Panc1 (cell line): ENCODE measurements at regions not wholly inside any gene's neighbourhood (a gene's known extent, or its start where the extent isn't known, plus 50 kb on each side); places are given as distances from the start of the nearest gene placed in this dataset.

Source experiments
- ATAC-seq: fragments of 200-7000 bp; cut with Tn5 transposase; 2 replicates; pipeline ENCODE4 v1.9.1; 2020; ENCODE audit warnings: mild to moderate bottlenecking, moderate library complexity
- BruUV-seq: library from RNA; stranded (reverse); fragments of 400-500 nt; replicated peaks from 2 replicates; lab custom pipeline; 2021; lab: Mats Ljungman, UMichigan
- CTCF ChIA-PET: fragments of 300-600 bp; sonication (Branson Sonifier 250); formaldehyde crosslinking; loops from one replicate; lab custom pipeline; 2022; ENCODE audit warnings: antibody characterized with exemption; lab: Charles Lee
- POLR2A ChIA-PET: fragments of 300-600 bp; sonication (Branson Sonifier 250); formaldehyde crosslinking; loops from one replicate; lab custom pipeline; 2022; ENCODE audit warnings: antibody characterized with exemption; lab: Charles Lee
- DNase-seq: peaks from one replicate; pipeline ENCODE4 v3.0.0-alpha.2; 2010; ENCODE audit warnings: low read depth, low spot score
- H3K27ac ChIP-seq: 2 replicates; pipeline ENCODE4 v1.5.1; 2011; ENCODE audit warnings: mild to moderate bottlenecking, low read length, inconsistent platforms
- H3K27me3 ChIP-seq: fragments of 200-500 bp; sonication (Bioruptor generic); 2 replicates; pipeline ENCODE4 v1.6.0; 2014; ENCODE audit warnings: low read length, inconsistent platforms; ENCODE audit not compliant: control insufficient read depth, insufficient read depth
- H3K36me3 ChIP-seq: fragments of 200-500 bp; sonication (Bioruptor generic); 2 replicates; pipeline ENCODE4 v1.5.1; 2014; ENCODE audit warnings: inconsistent platforms, mild to moderate bottlenecking, low read length, moderate library complexity; ENCODE audit not compliant: control insufficient read depth, insufficient read depth
- H3K4me1 ChIP-seq: 2 replicates; pipeline ENCODE4 v1.5.1; 2011; ENCODE audit warnings: inconsistent platforms, mild to moderate bottlenecking, low read length, moderate library complexity; ENCODE audit not compliant: control insufficient read depth, insufficient read depth
- H3K4me3 ChIP-seq, 2 experiments: 2 replicates each; pipeline ENCODE4 v1.5.1; 2011 to 2012; ENCODE audit warnings: low read depth in 2 of 2, low read length in 2 of 2, mild to moderate bottlenecking in 2 of 2, inconsistent platforms in 1 of 2, moderate library complexity in 1 of 2
- H3K9me3 ChIP-seq: fragments of 200-500 bp; sonication (Bioruptor generic); 2 replicates; pipeline ENCODE4 v1.5.1; 2014; ENCODE audit warnings: low read depth, mild to moderate bottlenecking, inconsistent platforms, low read length, moderate library complexity; ENCODE audit not compliant: control insufficient read depth, insufficient read depth
- CTCF ChIP-seq: fragments of 450-650 bp; IDR thresholded peaks from 2 replicates; pipeline ENCODE4 v1.5.1; 2017; ENCODE audit warnings: mild to moderate bottlenecking
- POLR2AphosphoS5 ChIP-seq: IDR thresholded peaks from 2 replicates; pipeline ENCODE4 v1.6.1; 2012; ENCODE audit warnings: mild to moderate bottlenecking, low read depth, low read length, moderate library complexity
- SIN3A ChIP-seq: IDR thresholded peaks from 2 replicates; pipeline ENCODE4 v1.6.1; 2012; ENCODE audit warnings: low read depth, mild to moderate bottlenecking, low read length, moderate library complexity, borderline replicate concordance; ENCODE audit not compliant: insufficient read depth
- TCF7L2 ChIP-seq: IDR thresholded peaks from 2 replicates; pipeline ENCODE4 v1.6.1; 2011; ENCODE audit warnings: mild to moderate bottlenecking, low read depth, low read length, inconsistent platforms
- in situ Hi-C: cut with HindIII; loops from 2 replicates; pipeline ENCODE4 v1.10.0; 2016; ENCODE audit warnings: low sequenced_read_pairs, low pct_unique_long_range_greater_than_20kb
- intact Hi-C: fragments of 100-400 bp; cut with micrococcal nuclease; formaldehyde crosslinking; loops from one replicate; pipeline ENCODE4 v1.10.0; 2022; ENCODE audit not compliant: unreplicated experiment
- TF ChIP-seq, protein P1 (sequence below), 2 experiments: IDR thresholded peaks; 2 replicates each; pipeline ENCODE4 v1.6.1; 2011 to 2012; ENCODE audit warnings: low read depth in 2 of 2, control low read depth in 1 of 2, low read length in 1 of 2, mild to moderate bottlenecking in 1 of 2, moderate library complexity in 1 of 2; ENCODE audit not compliant: insufficient read depth in 1 of 2

DNA sequence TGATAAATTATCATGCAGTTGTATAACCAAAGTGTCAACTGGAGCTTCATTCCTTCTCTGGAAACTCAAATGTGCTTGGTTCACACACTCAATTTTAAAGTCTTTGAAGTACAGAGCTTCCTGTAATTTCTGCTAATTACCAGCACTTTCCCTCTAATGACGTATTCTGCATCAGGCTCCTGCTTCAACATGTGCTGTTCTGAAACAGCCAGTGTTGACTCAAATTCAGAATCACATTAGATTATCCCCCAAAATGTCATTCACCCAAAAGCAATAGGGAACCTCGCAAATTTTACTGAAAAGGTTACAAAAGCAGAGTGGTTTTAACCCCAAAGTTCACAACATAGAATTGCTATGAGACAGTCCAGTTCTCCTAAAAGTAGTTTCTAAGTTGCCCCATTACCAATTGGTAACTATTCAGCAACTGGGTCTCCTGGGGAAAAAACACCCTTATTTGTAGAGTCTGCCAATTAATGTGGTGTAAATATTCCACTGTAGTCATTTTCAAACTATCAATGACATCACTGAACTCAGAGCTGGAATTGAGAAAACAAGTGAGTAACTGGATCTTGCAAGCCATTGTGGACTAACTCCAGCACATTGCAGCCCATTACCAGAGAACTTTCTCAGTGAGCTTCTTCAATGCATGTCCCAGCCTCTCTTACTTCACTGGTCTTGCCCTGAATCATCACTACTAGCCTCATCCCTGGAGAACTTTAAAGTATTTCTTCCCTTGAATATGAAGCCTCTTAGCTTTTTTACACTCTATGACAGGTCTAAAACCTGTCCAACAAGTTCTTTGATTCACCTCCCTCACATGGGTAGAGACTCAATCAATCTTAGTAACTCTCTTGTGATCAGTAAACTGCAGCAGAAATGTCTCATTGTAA lies 955.4 kb downstream of the EFNB2 start:
- DNase-seq: no peak
- no peak overlapping the region for H3K4me3 ChIP-seq
- H3K36me3 ChIP-seq: no peaks in the 10 kb centered on the region
- intact Hi-C loops (no loop called here), in situ Hi-C loops (no loop called here)
- ChIA-PET POLR2A (no interaction called here), CTCF (no interaction called here)
- ATAC-seq: no peak
- no peaks in the 10 kb centered on the region for H3K9me3 ChIP-seq
- no peaks in the 10 kb centered on the region for H3K4me1 ChIP-seq
- H3K27ac ChIP-seq: no peak overlapping the region
- no TSS peak for BruUV-seq
- H3K27me3 ChIP-seq: no peaks in the 10 kb centered on the region
- TF ChIP-seq, protein P1, sequence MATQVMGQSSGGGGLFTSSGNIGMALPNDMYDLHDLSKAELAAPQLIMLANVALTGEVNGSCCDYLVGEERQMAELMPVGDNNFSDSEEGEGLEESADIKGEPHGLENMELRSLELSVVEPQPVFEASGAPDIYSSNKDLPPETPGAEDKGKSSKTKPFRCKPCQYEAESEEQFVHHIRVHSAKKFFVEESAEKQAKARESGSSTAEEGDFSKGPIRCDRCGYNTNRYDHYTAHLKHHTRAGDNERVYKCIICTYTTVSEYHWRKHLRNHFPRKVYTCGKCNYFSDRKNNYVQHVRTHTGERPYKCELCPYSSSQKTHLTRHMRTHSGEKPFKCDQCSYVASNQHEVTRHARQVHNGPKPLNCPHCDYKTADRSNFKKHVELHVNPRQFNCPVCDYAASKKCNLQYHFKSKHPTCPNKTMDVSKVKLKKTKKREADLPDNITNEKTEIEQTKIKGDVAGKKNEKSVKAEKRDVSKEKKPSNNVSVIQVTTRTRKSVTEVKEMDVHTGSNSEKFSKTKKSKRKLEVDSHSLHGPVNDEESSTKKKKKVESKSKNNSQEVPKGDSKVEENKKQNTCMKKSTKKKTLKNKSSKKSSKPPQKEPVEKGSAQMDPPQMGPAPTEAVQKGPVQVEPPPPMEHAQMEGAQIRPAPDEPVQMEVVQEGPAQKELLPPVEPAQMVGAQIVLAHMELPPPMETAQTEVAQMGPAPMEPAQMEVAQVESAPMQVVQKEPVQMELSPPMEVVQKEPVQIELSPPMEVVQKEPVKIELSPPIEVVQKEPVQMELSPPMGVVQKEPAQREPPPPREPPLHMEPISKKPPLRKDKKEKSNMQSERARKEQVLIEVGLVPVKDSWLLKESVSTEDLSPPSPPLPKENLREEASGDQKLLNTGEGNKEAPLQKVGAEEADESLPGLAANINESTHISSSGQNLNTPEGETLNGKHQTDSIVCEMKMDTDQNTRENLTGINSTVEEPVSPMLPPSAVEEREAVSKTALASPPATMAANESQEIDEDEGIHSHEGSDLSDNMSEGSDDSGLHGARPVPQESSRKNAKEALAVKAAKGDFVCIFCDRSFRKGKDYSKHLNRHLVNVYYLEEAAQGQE (IDR thresholded peaks at IDR 0.05; ENCODE audit: insufficient read depth in 1 of 2, low read depth in 2 of 2, low read length in 1 of 2): no peak
- TF ChIP-seq CTCF (no peak), POLR2AphosphoS5 (no peak), TCF7L2 (no peak), SIN3A (no peak)

DNA sequence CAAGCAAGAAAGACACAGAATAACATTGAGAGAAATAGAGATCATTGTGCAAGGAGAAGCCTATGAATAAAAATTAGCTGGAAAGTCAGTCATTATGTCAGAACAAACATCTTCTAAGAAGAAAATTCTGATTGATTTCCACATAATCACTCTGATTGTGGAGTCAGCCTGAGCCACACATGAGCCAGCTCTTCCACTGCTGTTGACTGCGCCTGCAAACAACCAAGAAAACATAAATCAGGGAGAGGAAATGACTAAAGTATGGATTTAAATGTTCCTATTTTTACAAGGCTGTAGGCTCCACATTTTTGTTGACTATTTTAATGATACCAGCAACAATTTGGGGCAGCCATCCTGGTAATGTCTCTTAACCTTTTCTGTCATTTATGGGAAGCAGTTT lies 962.3 kb downstream of the EFNB2 start:
- no TSS peak for BruUV-seq
- Histone ChIP-seq H3K36me3 (no peaks in the 10 kb centered on the region), H3K4me3 (no peak overlapping the region), H3K27ac (no peak overlapping the region), H3K27me3 (no peaks in the 10 kb centered on the region), H3K4me1 (no peaks in the 10 kb centered on the region), H3K9me3 (no peaks in the 10 kb centered on the region)
- intact Hi-C loops: no loop called here
- DNase-seq: no peak
- ChIA-PET CTCF (no interaction called here), POLR2A (no interaction called here)
- no peak for ATAC-seq
- in situ Hi-C loops: no loop called here
- no peak for TF ChIP-seq TCF7L2

DNA sequence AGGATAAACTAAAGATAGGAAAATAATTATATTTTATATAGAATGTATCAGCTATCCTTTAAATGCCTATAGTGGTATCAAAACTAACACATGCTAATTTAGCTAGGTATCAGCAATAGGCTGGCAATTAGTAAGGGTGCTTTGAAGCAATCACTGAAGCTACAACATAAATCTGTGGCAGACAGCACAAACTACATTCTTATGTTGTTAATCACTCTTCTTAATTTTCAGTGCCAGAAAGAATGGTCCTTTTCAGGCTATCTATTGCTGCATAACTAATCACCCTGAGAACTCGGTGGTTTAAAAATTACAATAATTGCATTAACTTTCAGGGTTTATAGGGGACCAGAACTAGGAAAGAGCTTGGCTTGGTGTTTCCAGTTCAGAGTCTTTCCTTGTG lies 963.1 kb downstream of the EFNB2 start:
- ChIA-PET CTCF (no interaction called here), POLR2A (no interaction called here)
- no peak for ATAC-seq
- Histone ChIP-seq H3K9me3 (no peaks in the 10 kb centered on the region), H3K4me3 (no peak overlapping the region), H3K27ac (no peak overlapping the region), H3K27me3 (no peaks in the 10 kb centered on the region), H3K36me3 (no peaks in the 10 kb centered on the region), H3K4me1 (no peaks in the 10 kb centered on the region)
- BruUV-seq: no TSS peak
- no peak for TF ChIP-seq SIN3A
- TF ChIP-seq, protein P1 (IDR thresholded peaks at IDR 0.05; ENCODE audit: insufficient read depth in 1 of 2, low read depth in 2 of 2, low read length in 1 of 2): no peak
- TF ChIP-seq CTCF: no peak
- TF ChIP-seq TCF7L2: no peak
- TF ChIP-seq POLR2AphosphoS5: no peak
- DNase-seq: no peak
- intact Hi-C loops (no loop called here), in situ Hi-C loops (no loop called here)
